Neural crest cell (in vitro differentiated cells): ENCODE measurements at regions not wholly inside any gene's neighbourhood (a gene's known extent, or its start where the extent isn't known, plus 50 kb on each side); places are given as distances from the start of the nearest gene placed in this dataset.

Experiments used
- DNase-seq: peaks from one replicate; pipeline ENCODE4 v3.0.0; 2021; ENCODE audit warnings: low read depth, mixed read lengths, low spot score
- H3K27ac Mint-ChIP-seq: one replicate; pipeline ENCODE4 v1.8.0; 2021; ENCODE audit warnings: mild to moderate bottlenecking, mixed read lengths; ENCODE audit not compliant: unreplicated experiment
- H3K27me3 Mint-ChIP-seq: 2 replicates; pipeline ENCODE4 v1.8.0; 2021; ENCODE audit warnings: low read depth, mild to moderate bottlenecking, mixed read lengths
- H3K36me3 Mint-ChIP-seq: 2 replicates; pipeline ENCODE4 v1.8.0; 2021; ENCODE audit warnings: low read depth, mild to moderate bottlenecking, mixed read lengths
- H3K4me1 Mint-ChIP-seq: 2 replicates; pipeline ENCODE4 v1.8.0; 2021; ENCODE audit warnings: mixed read lengths
- H3K4me3 Mint-ChIP-seq: one replicate; pipeline ENCODE4 v1.8.0; 2021; ENCODE audit warnings: mild to moderate bottlenecking, mixed read lengths
- H3K9me3 Mint-ChIP-seq: 2 replicates; pipeline ENCODE4 v1.8.0; 2021; ENCODE audit warnings: mixed read lengths
- CTCF ChIP-seq: fragments of 200-600 bp; sonication (generic); conservative IDR thresholded peaks from 2 replicates; pipeline ENCODE4 v1.5.0; 2021; ENCODE audit warnings: antibody characterized with exemption, mild to moderate bottlenecking

GRCh38 chr3:46080124-46080968, 53.1 kb upstream of the XCR1 start:
- Mint-ChIP-seq H3K27ac (no peak overlapping the region), H3K27me3 (peaks cover 4% of the 10 kb centered on the region), H3K36me3 (no peaks in the 10 kb centered on the region), H3K4me1 (no peaks in the 10 kb centered on the region), H3K9me3 (peaks cover 4% of the 10 kb centered on the region), H3K4me3 (no peak overlapping the region)
- no peak for DNase-seq
- no peak for TF ChIP-seq CTCF

GRCh38 chr3:46078712-46079400, 51.6 kb upstream of the XCR1 start:
- H3K27me3 Mint-ChIP-seq = peaks cover 4% of the 10 kb centered on the region
- H3K9me3 Mint-ChIP-seq = peaks cover 4% of the 10 kb centered on the region
- peak; percentile 91 for DNase-seq
- H3K4me3 Mint-ChIP-seq = no peak overlapping the region
- no peaks in the 10 kb centered on the region for H3K4me1 Mint-ChIP-seq
- no peaks in the 10 kb centered on the region for H3K36me3 Mint-ChIP-seq
- peak; percentile 99 for TF ChIP-seq CTCF
- no peak overlapping the region for H3K27ac Mint-ChIP-seq
